ENCODE measurements at regions not wholly inside any gene's neighbourhood (a gene's known extent, or its start where the extent isn't known, plus 50 kb on each side); places are given as distances from the start of the nearest gene placed in this dataset.

- DNase-seq, result no peak
- Mint-ChIP-seq H3K27ac (no peak overlapping the region), H3K4me3 (no peak overlapping the region), H3K36me3 (ENCODE audit: low read depth) (no peaks in the 10 kb centered on the region), H3K9me3 (no peaks in the 10 kb centered on the region), H3K4me1 (peaks cover 52% of the 10 kb centered on the region), H3K27me3 (ENCODE audit: insufficient read depth) (no peaks in the 10 kb centered on the region)
- no peaks in the 10 kb centered on the region for H3K36me3 ChIP-seq (ENCODE audit: control insufficient read depth, insufficient read depth, low read length)
- no peaks in the 10 kb centered on the region for H3K27me3 ChIP-seq (ENCODE audit: control insufficient read depth, insufficient read depth, low read length, poor library complexity, severe bottlenecking)
- TF ChIP-seq, protein P1, sequence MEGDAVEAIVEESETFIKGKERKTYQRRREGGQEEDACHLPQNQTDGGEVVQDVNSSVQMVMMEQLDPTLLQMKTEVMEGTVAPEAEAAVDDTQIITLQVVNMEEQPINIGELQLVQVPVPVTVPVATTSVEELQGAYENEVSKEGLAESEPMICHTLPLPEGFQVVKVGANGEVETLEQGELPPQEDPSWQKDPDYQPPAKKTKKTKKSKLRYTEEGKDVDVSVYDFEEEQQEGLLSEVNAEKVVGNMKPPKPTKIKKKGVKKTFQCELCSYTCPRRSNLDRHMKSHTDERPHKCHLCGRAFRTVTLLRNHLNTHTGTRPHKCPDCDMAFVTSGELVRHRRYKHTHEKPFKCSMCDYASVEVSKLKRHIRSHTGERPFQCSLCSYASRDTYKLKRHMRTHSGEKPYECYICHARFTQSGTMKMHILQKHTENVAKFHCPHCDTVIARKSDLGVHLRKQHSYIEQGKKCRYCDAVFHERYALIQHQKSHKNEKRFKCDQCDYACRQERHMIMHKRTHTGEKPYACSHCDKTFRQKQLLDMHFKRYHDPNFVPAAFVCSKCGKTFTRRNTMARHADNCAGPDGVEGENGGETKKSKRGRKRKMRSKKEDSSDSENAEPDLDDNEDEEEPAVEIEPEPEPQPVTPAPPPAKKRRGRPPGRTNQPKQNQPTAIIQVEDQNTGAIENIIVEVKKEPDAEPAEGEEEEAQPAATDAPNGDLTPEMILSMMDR (conservative IDR thresholded peaks at IDR 0.05), result no peak
- H3K4me1 ChIP-seq (ENCODE audit: control insufficient read depth, insufficient read depth, low read length), result peaks cover 8% of the 10 kb centered on the region
- H3K4me3 ChIP-seq (ENCODE audit: low read length), result no peak overlapping the region
- 90 to 95% methylated on average over 12 to 13 of the region's 13 CpGs for WGBS, 2 experiments (ENCODE audit: insufficient coverage in 1 of 2, insufficient read length in 1 of 2)
- no peak overlapping the region for H3K9ac ChIP-seq (ENCODE audit: extremely low read depth, low read length, poor library complexity, severe bottlenecking)
- H3K27ac ChIP-seq (ENCODE audit: low read depth, low read length), result no peak overlapping the region
- no peaks in the 10 kb centered on the region for H3K9me3 ChIP-seq (ENCODE audit: control insufficient read depth, low read length)
Measured at GRCh38 chr5:125152461-125153189, 406.2 kb upstream of the ZNF608 start.

DNA sequence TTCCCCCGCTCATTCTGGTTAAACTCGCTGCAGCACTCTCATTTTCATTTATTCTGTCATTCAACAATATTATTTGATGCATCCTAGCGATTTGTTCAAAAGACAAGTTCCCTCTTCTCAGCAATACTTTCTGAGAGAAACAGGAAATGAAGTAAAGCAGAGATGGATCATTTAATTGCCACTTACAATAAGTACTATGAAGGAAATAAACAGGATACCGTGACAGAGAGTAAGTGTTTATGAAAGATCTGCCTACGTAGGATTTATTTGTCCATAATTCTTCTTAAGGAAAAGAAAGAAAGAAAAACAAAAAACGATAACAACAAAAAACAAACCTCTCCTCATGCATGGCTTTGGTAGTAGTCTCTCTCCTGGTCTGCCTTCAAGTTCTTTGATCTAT is 406.8 kb upstream of the ZNF608 start:
- no peak overlapping the region for H3K9ac ChIP-seq (ENCODE audit: extremely low read depth, low read length, poor library complexity, severe bottlenecking)
- WGBS, 2 experiments (ENCODE audit: insufficient coverage in 1 of 2, insufficient read length in 1 of 2), result 57% methylated on average over 5 of the region's 6 CpGs; no CpG with 5 or more reads in 1 of the 2 experiments
- H3K36me3 ChIP-seq (ENCODE audit: control insufficient read depth, insufficient read depth, low read length), result no peaks in the 10 kb centered on the region
- peaks cover 8% of the 10 kb centered on the region for H3K4me1 ChIP-seq (ENCODE audit: control insufficient read depth, insufficient read depth, low read length)
- no peaks in the 10 kb centered on the region for H3K36me3 Mint-ChIP-seq (ENCODE audit: low read depth)
- TF ChIP-seq, protein P1 (conservative IDR thresholded peaks at IDR 0.05), result no peak
- no peak overlapping the region for H3K27ac ChIP-seq (ENCODE audit: low read depth, low read length)
- DNase-seq, result no peak
- H3K9me3 ChIP-seq (ENCODE audit: control insufficient read depth, low read length), result no peaks in the 10 kb centered on the region
- no peaks in the 10 kb centered on the region for H3K27me3 Mint-ChIP-seq (ENCODE audit: insufficient read depth)
- no peak overlapping the region for H3K4me3 Mint-ChIP-seq
- no peaks in the 10 kb centered on the region for H3K9me3 Mint-ChIP-seq
- no peak overlapping the region for H3K27ac Mint-ChIP-seq
- no peaks in the 10 kb centered on the region for H3K27me3 ChIP-seq (ENCODE audit: control insufficient read depth, insufficient read depth, low read length, poor library complexity, severe bottlenecking)
- peaks cover 52% of the 10 kb centered on the region for H3K4me1 Mint-ChIP-seq
- H3K4me3 ChIP-seq (ENCODE audit: low read length), result no peak overlapping the region

DNA sequence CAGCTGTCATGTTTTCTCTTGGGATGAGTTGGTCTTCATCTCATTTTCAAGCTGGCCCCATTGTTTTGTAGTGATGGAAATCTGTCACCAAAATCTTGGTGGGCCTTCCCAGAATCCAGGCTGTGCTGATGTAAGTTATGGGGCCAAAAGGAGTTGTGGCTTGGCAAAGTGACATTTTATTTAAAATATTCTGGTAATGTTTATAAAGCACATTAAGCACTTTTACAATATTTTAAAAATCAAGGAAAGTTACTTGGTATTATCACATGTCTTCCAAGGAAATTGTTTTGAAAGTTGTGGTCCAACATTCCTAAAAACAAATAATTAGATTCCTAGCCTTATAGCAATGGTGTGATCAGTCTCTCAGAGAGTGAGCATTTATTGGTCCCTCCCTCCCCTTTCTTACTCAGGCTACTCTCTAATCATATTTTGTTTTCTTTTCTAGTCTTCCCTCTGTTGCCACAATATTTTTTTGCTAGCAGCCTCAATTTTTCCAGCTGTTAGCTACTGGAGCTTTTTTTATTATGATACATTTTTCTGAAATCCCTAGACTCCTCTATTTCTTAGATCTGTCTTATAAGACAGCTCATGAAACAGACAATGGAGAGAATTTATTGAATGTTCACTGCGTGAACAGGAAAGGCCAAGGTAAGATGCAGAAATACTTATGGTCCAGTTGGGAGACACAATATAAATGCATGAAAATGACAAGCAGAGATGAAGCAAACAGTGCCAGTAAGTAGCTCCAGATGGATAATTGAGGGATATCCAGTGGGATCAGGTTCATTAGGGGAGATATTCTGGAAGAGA is 408.1 kb upstream of the ZNF608 start:
- H3K4me1 Mint-ChIP-seq, result peaks cover 49% of the 10 kb centered on the region
- Histone ChIP-seq H3K9ac (ENCODE audit: extremely low read depth, low read length, poor library complexity, severe bottlenecking) (no peak overlapping the region), H3K4me3 (ENCODE audit: low read length) (no peak overlapping the region), H3K4me1 (ENCODE audit: control insufficient read depth, insufficient read depth, low read length) (peaks cover 8% of the 10 kb centered on the region), H3K27me3 (ENCODE audit: control insufficient read depth, insufficient read depth, low read length, poor library complexity, severe bottlenecking) (no peaks in the 10 kb centered on the region), H3K36me3 (ENCODE audit: control insufficient read depth, insufficient read depth, low read length) (no peaks in the 10 kb centered on the region), H3K27ac (ENCODE audit: low read depth, low read length) (no peak overlapping the region), H3K9me3 (ENCODE audit: control insufficient read depth, low read length) (no peaks in the 10 kb centered on the region)
- H3K27ac Mint-ChIP-seq, result no peak overlapping the region
- 94 to 100% methylated on average over 1 of the region's 1 CpG for WGBS, 2 experiments (ENCODE audit: insufficient coverage in 1 of 2, insufficient read length in 1 of 2)
- H3K9me3 Mint-ChIP-seq, result peaks cover 2% of the 10 kb centered on the region
- H3K27me3 Mint-ChIP-seq (ENCODE audit: insufficient read depth), result no peaks in the 10 kb centered on the region
- H3K36me3 Mint-ChIP-seq (ENCODE audit: low read depth), result no peaks in the 10 kb centered on the region
- TF ChIP-seq, protein P1 (conservative IDR thresholded peaks at IDR 0.05), result no peak
- DNase-seq, result no peak
- no peak overlapping the region for H3K4me3 Mint-ChIP-seq
